ENCODE measurements at regions not wholly inside any gene's neighbourhood (a gene's known extent, or its start where the extent isn't known, plus 50 kb on each side); places are given as distances from the start of the nearest gene placed in this dataset.

- H3K27ac ChIP-seq: no peak overlapping the region
- no peaks in the 10 kb centered on the region for H3K9me3 ChIP-seq
- no peak overlapping the region for H3K4me3 ChIP-seq
- no peaks in the 10 kb centered on the region for H3K27me3 ChIP-seq
- H3K36me3 ChIP-seq: no peaks in the 10 kb centered on the region
- no peak for TF ChIP-seq CTCF (IDR thresholded peaks at IDR 0.05)
- TF ChIP-seq POLR2A (IDR thresholded peaks at IDR 0.05): no peak
- no peak for DNase-seq
- no peaks in the 10 kb centered on the region for H3K4me1 ChIP-seq
Measured at GRCh38 chrX:6930307-6930849, 217.1 kb upstream of the STS start.

- no peaks in the 10 kb centered on the region for H3K4me1 ChIP-seq
- no peak for DNase-seq
- H3K27ac ChIP-seq: no peak overlapping the region
- TF ChIP-seq CTCF (IDR thresholded peaks at IDR 0.05): no peak
- TF ChIP-seq POLR2A (IDR thresholded peaks at IDR 0.05): no peak
- H3K9me3 ChIP-seq: no peaks in the 10 kb centered on the region
- no peaks in the 10 kb centered on the region for H3K36me3 ChIP-seq
- no peaks in the 10 kb centered on the region for H3K27me3 ChIP-seq
- no peak overlapping the region for H3K4me3 ChIP-seq
Measured at GRCh38 chrX:6924443-6925077, 223.0 kb upstream of the STS start.

- Histone ChIP-seq H3K27me3 (no peaks in the 10 kb centered on the region), H3K4me3 (no peak overlapping the region), H3K4me1 (no peaks in the 10 kb centered on the region), H3K27ac (no peak overlapping the region), H3K36me3 (no peaks in the 10 kb centered on the region), H3K9me3 (no peaks in the 10 kb centered on the region)
- no peak for TF ChIP-seq CTCF (IDR thresholded peaks at IDR 0.05)
- no peak for TF ChIP-seq POLR2A (IDR thresholded peaks at IDR 0.05)
- no peak for DNase-seq
Measured at GRCh38 chrX:6917666-6918065, 229.8 kb upstream of the STS start.

- TF ChIP-seq CTCF (IDR thresholded peaks at IDR 0.05) (no peak), POLR2A (IDR thresholded peaks at IDR 0.05) (no peak)
- Histone ChIP-seq H3K4me1 (no peaks in the 10 kb centered on the region), H3K27me3 (no peaks in the 10 kb centered on the region), H3K36me3 (no peaks in the 10 kb centered on the region), H3K4me3 (no peak overlapping the region), H3K9me3 (no peaks in the 10 kb centered on the region), H3K27ac (no peak overlapping the region)
- no peak for DNase-seq
Measured at GRCh38 chrX:6910218-6910617, 237.3 kb upstream of the STS start.

GRCh38 chrX:6909396-6909795 is 238.1 kb upstream of the STS start:
- DNase-seq: no peak
- Histone ChIP-seq H3K9me3 (no peaks in the 10 kb centered on the region), H3K27ac (no peak overlapping the region), H3K4me1 (no peaks in the 10 kb centered on the region), H3K27me3 (no peaks in the 10 kb centered on the region), H3K4me3 (no peak overlapping the region), H3K36me3 (no peaks in the 10 kb centered on the region)
- no peak for TF ChIP-seq CTCF (IDR thresholded peaks at IDR 0.05)
- TF ChIP-seq POLR2A (IDR thresholded peaks at IDR 0.05): no peak

All from Peyer's patch (tissue), 4 donors.